ENCODE measurements at regions not wholly inside any gene's neighbourhood (a gene's known extent, or its start where the extent isn't known, plus 50 kb on each side); places are given as distances from the start of the nearest gene placed in this dataset.

DNA sequence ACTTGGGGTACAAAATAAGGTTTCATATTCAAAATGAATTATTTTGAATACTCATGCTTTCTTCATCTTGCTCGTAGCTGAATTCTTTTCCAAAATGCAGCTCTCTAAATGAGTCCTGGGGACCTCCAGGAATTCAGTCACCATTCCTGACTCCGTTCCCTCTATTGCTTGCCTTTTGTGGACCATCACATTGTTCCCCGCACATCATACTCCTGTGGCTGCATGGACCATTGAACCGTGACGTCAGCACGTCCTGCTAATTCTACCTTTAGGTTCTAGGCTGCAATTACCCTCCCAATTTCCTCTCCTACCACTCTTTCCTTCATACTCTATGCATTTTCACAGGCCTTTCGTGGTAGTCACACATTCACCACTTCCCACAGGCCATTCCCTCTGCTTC is 173.1 kb upstream of the ID4 start:
- in situ Hi-C loops (cut with HindIII; ENCODE audit: low pct_unique_long_range_greater_than_20kb, low sequenced_read_pairs): no loop called here

DNA sequence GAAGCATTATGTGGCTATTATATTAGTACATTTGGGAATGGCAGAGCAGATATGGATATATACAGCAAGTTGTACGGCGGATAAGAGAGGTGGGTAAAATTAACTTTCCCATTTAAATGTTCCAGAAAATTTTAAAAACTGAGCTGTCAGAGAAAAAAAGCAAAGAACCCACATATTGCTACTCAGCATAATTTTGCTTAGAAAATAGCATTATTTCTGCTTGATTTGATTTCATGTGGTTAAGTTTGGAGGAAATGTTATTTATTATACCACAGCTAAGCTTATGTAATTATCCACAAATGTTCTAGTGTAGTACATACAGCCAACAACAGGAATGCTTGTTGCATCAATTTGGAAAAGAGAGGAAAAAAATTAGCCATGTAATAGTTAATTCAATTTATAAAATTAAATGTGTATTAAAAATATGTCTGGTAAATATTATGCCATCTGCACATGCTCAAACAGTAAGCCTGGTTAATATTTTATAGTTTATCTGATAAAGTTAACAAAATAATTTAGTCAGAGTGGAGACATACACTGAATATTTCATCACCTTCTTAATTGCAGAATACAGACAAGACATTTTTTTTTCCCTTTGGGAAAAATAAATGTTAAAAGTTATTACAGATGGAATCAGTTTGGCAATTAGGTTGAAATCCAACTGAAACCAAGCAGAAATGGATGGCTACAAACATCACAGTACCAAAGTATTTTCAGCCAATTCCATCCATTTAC is 172.1 kb upstream of the ID4 start:
- DNase-seq (ENCODE audit: low read depth): no peak
- in situ Hi-C loops (cut with HindIII; ENCODE audit: low pct_unique_long_range_greater_than_20kb, low sequenced_read_pairs): no loop called here

More for the DNA sequence above, 173.1 kb upstream of the ID4 start:
- DNase-seq (ENCODE audit: low read depth): peak; percentile 7

DNA sequence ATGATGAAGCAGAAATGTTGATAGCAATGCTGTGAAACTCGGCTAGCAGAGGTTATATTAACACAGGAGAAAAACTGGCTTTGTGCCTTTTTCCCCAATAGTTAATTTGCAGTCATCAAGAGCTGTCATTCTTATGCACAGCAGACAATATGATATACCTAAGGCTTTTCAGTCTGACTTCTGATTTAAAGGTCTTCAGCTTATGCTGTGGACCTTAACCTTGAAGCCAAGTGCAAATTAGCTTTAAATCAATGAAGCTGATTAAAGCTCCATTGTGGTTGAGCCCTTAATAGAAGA is 171.6 kb upstream of the ID4 start:
- in situ Hi-C loops (cut with HindIII; ENCODE audit: low pct_unique_long_range_greater_than_20kb, low sequenced_read_pairs): no loop called here
- no peak for DNase-seq (ENCODE audit: low read depth)

DNA sequence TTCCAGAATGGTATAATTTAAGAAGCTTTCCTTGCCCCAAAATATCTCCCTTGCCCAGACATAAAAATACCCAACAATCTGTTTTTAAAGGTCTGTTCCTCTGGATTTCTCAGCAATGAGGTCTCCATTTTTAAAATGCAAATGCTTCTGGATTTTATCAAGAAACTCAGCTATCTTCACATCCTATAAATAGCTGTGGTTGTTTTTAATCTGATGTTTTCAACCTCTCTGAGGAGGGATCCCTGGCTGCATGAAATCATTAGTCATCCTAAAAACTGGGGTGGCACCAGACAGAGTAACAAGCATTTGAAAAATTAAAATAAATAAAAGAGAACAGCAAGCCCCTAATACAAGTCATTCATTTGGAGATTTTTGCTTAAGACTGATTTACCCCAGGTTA is 168.5 kb upstream of the ID4 start:
- in situ Hi-C loops (cut with HindIII; ENCODE audit: low pct_unique_long_range_greater_than_20kb, low sequenced_read_pairs): no loop called here
- no peak for DNase-seq (ENCODE audit: low read depth)

DNA sequence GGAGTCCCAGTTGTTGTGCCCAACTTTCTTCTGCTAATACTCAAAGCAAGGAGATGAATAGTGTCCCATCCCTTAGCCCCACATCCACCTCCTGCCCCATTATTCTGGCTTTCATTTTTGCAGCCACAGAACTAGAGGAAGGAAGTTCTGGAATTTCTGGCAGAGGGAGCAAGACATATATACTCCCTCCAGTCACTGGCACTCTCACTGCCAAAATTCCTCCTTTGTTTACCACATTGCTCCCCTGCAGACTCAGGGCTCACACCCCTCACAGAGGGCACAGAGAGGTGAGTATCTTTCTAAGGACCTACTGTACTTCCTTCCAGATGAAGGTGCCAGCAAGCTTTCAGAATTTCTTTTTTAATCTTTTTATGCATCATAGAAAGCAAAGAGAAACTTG is 168.0 kb upstream of the ID4 start:
- in situ Hi-C loops (cut with HindIII; ENCODE audit: low pct_unique_long_range_greater_than_20kb, low sequenced_read_pairs): no loop called here
- DNase-seq (ENCODE audit: low read depth): no peak

DNA sequence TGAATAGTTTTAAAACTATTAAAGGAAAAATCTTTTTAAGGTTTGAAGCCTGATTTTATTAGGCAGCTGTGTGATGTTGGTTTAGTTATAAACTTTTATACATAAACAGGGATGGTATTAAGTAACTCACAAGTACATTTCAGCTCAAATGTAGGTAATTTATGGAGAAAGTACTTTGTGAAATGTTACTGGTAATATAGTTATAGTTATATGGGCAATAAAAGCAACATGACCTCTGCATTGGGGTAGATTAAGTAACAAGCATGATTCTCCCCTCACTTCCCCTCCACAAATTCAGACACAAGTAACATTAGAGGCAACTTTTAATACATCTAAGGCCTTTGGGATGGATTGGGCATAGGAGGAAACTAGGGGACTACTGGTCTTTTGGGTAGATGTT is 154.3 kb upstream of the ID4 start:
- DNase-seq (ENCODE audit: low read depth): no peak
- in situ Hi-C loops (cut with HindIII; ENCODE audit: low pct_unique_long_range_greater_than_20kb, low sequenced_read_pairs): no loop called here

DNA sequence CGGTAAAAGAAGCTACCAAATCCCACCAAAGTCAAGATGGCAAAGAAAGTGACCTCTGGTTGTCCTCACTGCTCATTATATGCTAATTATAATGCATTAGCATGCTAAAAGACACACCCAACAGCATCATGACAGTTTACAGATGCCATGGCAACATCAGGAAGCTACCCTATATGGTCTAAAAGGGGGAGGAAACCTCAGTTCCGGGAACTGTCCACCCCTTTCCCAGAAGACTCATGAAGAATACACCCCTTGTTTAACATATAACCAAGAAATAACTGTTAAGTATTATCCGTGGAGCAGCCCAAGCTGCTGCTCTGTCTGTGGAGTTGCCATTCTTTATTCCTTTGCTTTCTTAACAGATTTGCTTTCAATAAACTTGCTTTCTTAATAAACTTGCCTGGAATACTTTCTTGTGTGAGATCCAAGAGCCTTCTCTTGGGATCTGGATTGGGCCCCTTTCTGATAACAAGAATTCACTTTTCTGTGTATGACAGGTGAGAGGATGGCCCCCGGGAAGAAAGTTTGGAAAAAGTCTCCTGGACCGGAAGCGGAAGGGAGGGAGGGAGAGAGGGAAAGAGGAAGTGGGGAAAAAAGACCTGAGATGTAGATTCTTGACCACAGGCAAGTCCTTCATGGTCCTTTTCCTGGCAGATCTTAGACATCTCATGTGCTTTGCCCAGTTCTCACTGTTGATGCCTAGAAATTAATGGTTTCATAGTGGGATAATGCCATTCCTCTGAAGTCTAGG is 146.7 kb upstream of the ID4 start:
- DNase-seq (ENCODE audit: low read depth): no peak
- in situ Hi-C loops (cut with HindIII; ENCODE audit: low pct_unique_long_range_greater_than_20kb, low sequenced_read_pairs): no loop called here

DNA sequence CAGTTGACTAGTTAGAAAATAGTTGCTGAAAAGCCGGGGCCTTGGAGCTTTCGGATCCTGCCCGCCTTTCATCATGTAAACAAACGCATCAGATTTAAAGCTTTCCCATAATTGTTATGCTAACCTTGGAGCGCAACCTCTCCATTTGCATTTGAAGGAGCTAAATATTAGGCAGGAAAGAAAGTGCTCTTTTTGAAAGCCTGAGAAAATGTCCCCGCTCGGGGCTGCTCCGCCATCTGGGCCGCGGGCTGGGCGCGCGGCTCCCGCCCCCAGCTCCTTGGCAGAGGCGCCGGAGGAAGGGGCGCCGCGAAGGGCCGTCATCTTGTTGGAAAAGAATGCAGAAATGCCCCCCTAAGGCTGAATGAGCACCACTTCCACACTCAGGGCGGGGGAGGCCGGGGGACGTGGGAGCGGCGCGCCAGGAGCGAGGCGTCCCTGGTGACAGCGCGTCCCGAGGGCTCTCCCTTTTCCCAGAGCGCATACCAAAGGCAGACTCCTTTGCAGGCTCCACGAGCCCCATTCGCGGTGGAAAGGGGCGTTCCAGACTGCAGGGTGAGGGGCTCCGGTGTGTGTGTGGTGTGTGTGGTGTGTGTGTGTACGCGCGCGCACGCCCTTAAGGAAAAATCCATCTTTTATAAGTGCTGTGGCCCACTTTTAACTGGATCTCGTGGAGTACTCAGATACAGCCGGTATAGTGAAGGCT is 145.6 kb upstream of the ID4 start:
- in situ Hi-C loops (cut with HindIII; ENCODE audit: low pct_unique_long_range_greater_than_20kb, low sequenced_read_pairs): no loop called here
- no peak for DNase-seq (ENCODE audit: low read depth)

DNA sequence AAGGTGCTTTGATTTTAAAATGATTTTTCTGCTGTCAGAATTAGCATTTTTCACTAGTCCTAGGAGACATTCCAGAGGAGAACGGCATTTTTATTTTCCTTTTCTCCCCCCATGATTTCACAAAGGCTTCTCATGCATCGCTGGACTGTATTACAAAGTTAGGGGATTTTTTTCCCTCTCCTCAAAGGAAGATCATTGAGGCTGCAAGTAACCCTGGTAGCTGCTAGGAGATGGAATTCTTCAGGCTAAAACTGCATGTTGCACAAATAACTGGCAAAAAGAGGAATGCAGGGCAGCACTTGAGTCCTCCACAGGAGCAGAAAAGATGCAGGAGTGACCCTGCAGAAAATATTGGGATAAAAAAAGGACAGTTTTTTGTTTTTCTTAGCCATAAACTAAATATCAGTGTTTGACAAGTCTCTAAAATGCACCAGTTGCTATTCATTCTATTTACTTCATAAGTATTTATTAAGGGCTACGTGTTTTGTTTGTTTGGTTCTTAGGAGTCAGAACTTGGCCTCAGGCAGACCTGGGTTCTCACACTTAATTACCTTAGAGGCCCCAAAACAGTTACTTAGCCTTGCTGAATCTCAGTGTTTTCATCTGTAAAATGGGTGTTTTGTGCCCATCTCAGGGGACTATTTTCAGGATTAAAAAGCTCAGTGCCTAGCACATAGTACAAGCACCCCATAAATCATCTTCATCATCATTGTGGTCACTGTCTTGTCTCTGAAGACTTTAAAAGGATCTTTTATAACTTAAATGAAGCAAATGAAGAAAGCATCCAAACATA is 144.5 kb upstream of the ID4 start:
- in situ Hi-C loops (cut with HindIII; ENCODE audit: low pct_unique_long_range_greater_than_20kb, low sequenced_read_pairs): no loop called here

DNA sequence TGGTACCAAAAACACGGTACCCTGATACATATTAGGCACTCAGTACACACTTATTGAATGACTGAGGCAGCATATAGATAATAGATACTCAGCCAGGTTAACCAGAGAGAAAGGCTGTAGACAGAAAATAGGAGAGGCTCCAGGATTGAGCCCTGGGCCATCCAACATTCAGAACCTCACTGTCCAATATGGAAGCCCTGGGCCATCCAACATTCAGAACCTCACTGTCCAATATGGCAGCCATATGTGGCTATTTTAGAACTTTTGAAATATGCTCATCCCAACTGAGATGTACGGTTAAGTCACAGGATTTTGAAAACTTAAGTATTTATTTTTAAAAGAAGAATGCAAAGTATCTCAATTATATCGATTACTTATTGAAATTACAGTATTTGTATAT is 142.5 kb upstream of the ID4 start:
- no peak for DNase-seq (ENCODE audit: low read depth)
- in situ Hi-C loops (cut with HindIII; ENCODE audit: low pct_unique_long_range_greater_than_20kb, low sequenced_read_pairs): no loop called here

More for the DNA sequence above, 144.5 kb upstream of the ID4 start:
- DNase-seq (ENCODE audit: low read depth): no peak

DNA sequence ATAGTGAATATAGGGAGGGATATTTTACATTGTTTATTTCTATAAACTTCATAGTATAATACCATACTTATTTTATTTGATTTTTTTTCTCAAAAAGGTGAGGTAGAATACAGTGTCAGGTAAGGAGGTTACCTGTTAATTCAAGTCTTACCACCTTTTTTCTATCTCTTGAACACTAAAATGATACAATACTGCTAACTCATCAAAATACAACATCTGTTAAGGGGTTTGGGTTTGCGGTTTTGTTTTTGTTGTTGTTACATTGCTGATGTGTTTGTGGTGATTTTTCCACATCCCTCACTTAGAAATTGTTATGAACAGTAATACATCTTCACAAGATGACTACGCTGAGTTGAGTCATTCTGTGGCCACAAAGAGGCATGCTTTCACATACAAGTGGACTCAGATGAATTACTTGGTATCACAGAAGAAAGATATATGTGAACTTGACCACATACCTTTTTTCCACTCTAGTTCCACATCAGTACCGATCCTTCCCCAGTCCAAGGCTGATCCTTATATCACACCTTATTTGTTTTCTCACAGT is 139.4 kb upstream of the ID4 start:
- in situ Hi-C loops (cut with HindIII; ENCODE audit: low pct_unique_long_range_greater_than_20kb, low sequenced_read_pairs): no loop called here
- DNase-seq (ENCODE audit: low read depth): peak; percentile 15

DNA sequence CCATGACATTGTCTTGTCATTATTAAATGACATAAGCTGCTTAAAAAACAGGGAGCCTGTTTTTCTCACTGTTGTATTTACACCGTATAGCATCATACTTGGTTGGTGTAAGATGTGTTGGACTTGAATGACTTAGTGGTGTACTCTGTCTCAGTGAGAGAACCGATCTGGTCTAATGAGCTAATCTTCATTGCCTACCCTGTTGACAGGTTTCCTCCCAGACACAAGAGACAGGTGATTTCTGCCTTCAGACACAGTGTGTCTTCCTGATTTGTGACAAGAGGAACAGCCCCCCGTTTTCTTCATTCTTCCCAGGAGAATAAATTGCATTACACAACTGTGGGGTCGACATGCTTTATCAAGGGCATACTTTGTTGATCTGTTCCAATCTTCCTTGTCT is 137.2 kb upstream of the ID4 start:
- no peak for DNase-seq (ENCODE audit: low read depth)
- in situ Hi-C loops (cut with HindIII; ENCODE audit: low pct_unique_long_range_greater_than_20kb, low sequenced_read_pairs): no loop called here

DNA sequence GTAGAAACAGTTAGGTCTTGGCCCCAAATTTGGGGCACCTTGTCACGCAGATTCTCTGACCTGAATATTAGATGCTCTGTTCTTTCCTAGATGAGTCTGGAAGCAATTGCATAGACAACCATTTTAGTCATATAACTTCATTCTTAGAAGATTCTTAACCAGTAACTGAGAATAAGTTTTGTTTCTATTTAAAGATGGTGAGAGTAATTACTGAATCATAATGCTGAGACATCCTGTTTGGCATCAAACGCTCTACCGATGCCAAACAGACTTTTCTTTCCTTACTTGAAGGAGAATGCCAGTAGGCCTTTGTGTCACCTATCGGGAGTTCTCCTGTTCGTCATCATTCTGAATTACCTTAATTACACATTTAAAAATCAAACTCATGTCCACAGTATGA is 131.6 kb upstream of the ID4 start:
- no peak for DNase-seq (ENCODE audit: low read depth)
- in situ Hi-C loops (cut with HindIII; ENCODE audit: low pct_unique_long_range_greater_than_20kb, low sequenced_read_pairs): no loop called here

DNA sequence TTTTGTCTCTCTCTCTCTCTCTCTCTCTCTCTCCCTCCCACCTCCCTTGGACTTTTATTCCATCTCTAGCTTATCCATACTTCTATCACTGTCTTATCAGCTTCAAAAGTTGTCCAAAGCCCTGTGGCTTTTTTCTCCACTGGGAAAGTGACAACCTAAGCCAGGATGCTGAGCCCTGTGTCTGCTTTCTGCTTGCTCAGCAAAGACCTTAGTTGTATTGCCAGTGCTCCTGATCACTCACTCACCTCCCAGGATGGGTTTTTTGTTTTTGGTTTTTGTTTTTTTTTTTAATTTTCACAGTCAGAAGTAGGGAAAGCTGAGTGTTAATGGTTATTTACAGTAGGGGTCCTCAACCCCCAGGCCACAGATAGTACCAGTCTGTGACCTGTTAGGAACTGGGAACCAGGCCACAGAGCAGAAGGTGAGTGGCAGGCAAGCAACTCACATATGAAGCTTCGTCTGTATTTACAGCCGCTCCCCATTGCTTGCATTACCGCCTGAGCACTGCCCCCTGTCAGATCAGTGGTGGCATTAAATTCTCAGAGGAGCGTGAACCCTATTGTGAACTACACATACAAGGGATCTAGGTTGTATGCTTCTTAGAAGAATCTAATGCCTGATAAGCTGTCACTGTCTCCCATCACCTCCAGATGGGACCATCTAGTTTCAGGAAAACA is 125.0 kb upstream of the ID4 start:
- DNase-seq (ENCODE audit: low read depth): no peak

DNA sequence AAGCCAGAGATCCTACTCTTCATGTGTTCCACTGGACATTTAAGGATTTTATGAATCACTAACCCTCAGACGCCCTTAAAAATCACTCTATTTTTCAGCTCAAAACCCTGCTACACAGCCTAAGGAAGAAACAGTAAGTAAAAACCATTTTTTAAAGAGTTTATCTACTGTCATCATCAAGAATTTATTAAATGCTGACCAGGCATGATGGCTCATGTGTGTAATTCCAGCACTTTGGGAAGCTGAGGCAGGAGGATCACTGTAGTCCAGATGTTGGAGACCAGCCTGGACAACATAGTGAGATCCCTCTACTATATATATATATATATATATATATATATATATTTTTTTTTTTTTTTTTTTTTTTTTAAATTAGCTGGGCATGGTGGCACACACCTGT is 124.2 kb upstream of the ID4 start:
- DNase-seq (ENCODE audit: low read depth): no peak
- in situ Hi-C loops (cut with HindIII; ENCODE audit: low pct_unique_long_range_greater_than_20kb, low sequenced_read_pairs): no loop called here

More for the DNA sequence above, 125.0 kb upstream of the ID4 start:
- in situ Hi-C loops (cut with HindIII; ENCODE audit: low pct_unique_long_range_greater_than_20kb, low sequenced_read_pairs): no loop called here

DNA sequence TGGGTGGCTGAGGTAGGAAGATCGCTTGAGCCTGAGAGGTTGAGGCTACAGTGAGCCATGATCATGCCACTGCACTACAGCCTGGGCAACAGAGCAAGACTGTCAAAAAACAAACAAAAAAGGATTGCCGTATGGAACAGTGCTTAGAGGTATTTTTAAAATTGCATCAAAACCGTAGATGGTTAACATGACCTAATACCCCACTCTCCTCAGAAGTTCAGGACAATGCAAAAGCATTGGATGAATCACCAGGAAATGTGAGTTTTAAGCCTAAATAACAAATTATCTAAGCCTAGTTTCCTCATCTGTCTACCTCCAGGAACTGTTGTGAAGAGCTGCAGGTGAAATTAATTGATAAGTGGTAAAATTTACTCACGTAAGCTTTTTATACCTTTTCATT is 123.8 kb upstream of the ID4 start:
- in situ Hi-C loops (cut with HindIII; ENCODE audit: low pct_unique_long_range_greater_than_20kb, low sequenced_read_pairs): no loop called here

DNA sequence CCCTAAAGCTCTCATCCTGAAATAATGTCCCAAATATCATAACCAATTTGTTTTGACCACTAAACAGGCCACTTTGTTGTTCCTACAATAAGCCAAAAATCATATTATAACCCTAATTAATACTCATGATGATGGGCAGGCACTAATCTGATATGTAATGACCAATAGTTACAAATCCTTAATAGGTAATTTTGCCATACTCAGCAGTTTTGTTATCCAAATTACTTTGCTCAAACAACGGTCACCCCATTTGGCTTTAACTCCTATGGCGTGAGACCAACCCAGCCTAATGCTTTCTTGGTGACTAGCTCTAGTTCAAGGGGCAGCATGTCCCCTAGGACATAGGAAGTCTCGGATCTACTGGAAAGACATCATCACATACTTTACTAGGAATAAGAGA is 123.2 kb upstream of the ID4 start:
- in situ Hi-C loops (cut with HindIII; ENCODE audit: low pct_unique_long_range_greater_than_20kb, low sequenced_read_pairs): no loop called here
- no peak for DNase-seq (ENCODE audit: low read depth)

More for the DNA sequence above, 123.8 kb upstream of the ID4 start:
- DNase-seq (ENCODE audit: low read depth): no peak

Measured in Caki2 (cell line).